ENCODE measurements at regions not wholly inside any gene's neighbourhood (a gene's known extent, or its start where the extent isn't known, plus 50 kb on each side); places are given as distances from the start of the nearest gene placed in this dataset.

- no peaks in the 10 kb centered on the region for H3K27me3 ChIP-seq (ENCODE audit: control insufficient read depth, insufficient read depth, low read length)
- ATAC-seq (ENCODE audit: low read depth in 2 of 2) (no peak), DNase-seq (no peak)
- Mint-ChIP-seq H3K27ac (no peak overlapping the region), H3K9me3 (peaks cover 0 to 12% (median 3%) of the 10 kb centered on the region in 7 donors), H3K27me3 (no peaks in the 10 kb centered on the region), H3K36me3 (no peaks in the 10 kb centered on the region), H3K4me1 (no peaks in the 10 kb centered on the region), H3K4me3 (no peak overlapping the region)
- H3K4me1 ChIP-seq (ENCODE audit: control insufficient read depth, insufficient read depth, low read length, poor library complexity, severe bottlenecking) = no peaks in the 10 kb centered on the region
- H3K4me3 ChIP-seq (ENCODE audit: low read depth, low read length) = no peak overlapping the region
- H3K9me3 ChIP-seq (ENCODE audit: control insufficient read depth in 2 of 2, low read length in 2 of 2) = peaks cover 0 to 3% of the 10 kb centered on the region in 2 experiments
- H3K27ac ChIP-seq (ENCODE audit: insufficient read depth, low read length, poor library complexity, severe bottlenecking) = no peak overlapping the region
- H3K36me3 ChIP-seq (ENCODE audit: control insufficient read depth, insufficient read depth, low read length) = no peaks in the 10 kb centered on the region
Measured at GRCh38 chr12:87520968-87521367, 508.2 kb downstream of the C12orf50 start.

GRCh38 chr12:87518481-87518880 is 510.7 kb downstream of the C12orf50 start:
- Histone ChIP-seq H3K4me1 (ENCODE audit: control insufficient read depth, insufficient read depth, low read length, poor library complexity, severe bottlenecking) (no peaks in the 10 kb centered on the region), H3K9me3 (ENCODE audit: control insufficient read depth in 2 of 2, low read length in 2 of 2) (no peaks in the 10 kb centered on the region), H3K4me3 (ENCODE audit: low read depth, low read length) (no peak overlapping the region), H3K27ac (ENCODE audit: insufficient read depth, low read length, poor library complexity, severe bottlenecking) (no peak overlapping the region), H3K36me3 (ENCODE audit: control insufficient read depth, insufficient read depth, low read length) (no peaks in the 10 kb centered on the region), H3K27me3 (ENCODE audit: control insufficient read depth, insufficient read depth, low read length) (no peaks in the 10 kb centered on the region)
- H3K27ac Mint-ChIP-seq = no peak overlapping the region
- ATAC-seq (ENCODE audit: low read depth in 2 of 2) (no peak), DNase-seq (no peak)
- no peaks in the 10 kb centered on the region for H3K27me3 Mint-ChIP-seq
- no peaks in the 10 kb centered on the region for H3K4me1 Mint-ChIP-seq
- H3K4me3 Mint-ChIP-seq = no peak overlapping the region
- no peaks in the 10 kb centered on the region for H3K36me3 Mint-ChIP-seq
- peaks cover 0 to 9% (median 1%) of the 10 kb centered on the region in 7 donors for H3K9me3 Mint-ChIP-seq

- H3K4me3 ChIP-seq (ENCODE audit: low read depth, low read length) = no peak overlapping the region
- no peaks in the 10 kb centered on the region for H3K4me1 ChIP-seq (ENCODE audit: control insufficient read depth, insufficient read depth, low read length, poor library complexity, severe bottlenecking)
- no peak overlapping the region for H3K27ac ChIP-seq (ENCODE audit: insufficient read depth, low read length, poor library complexity, severe bottlenecking)
- no peaks in the 10 kb centered on the region for H3K9me3 ChIP-seq (ENCODE audit: control insufficient read depth in 2 of 2, low read length in 2 of 2)
- no peak for DNase-seq
- no peak overlapping the region for H3K27ac Mint-ChIP-seq
- no peaks in the 10 kb centered on the region for H3K36me3 ChIP-seq (ENCODE audit: control insufficient read depth, insufficient read depth, low read length)
- H3K4me1 Mint-ChIP-seq = no peaks in the 10 kb centered on the region
- H3K36me3 Mint-ChIP-seq = no peaks in the 10 kb centered on the region
- peaks cover 0 to 9% (median 1%) of the 10 kb centered on the region in 7 donors for H3K9me3 Mint-ChIP-seq
- no peaks in the 10 kb centered on the region for H3K27me3 Mint-ChIP-seq
- no peak overlapping the region for H3K4me3 Mint-ChIP-seq
- no peaks in the 10 kb centered on the region for H3K27me3 ChIP-seq (ENCODE audit: control insufficient read depth, insufficient read depth, low read length)
- peak in 1 of 2 donors; percentile 24 for ATAC-seq (ENCODE audit: low read depth in 2 of 2)
Measured at GRCh38 chr12:87518036-87518435, 511.2 kb downstream of the C12orf50 start.

GRCh38 chr12:87513536-87514280 is 515.5 kb downstream of the C12orf50 start:
- no peaks in the 10 kb centered on the region for H3K36me3 ChIP-seq (ENCODE audit: control insufficient read depth, insufficient read depth, low read length)
- Mint-ChIP-seq H3K27me3 (no peaks in the 10 kb centered on the region), H3K4me3 (no peak overlapping the region), H3K9me3 (peaks cover 1 to 14% (median 4%) of the 10 kb centered on the region in 7 donors), H3K4me1 (no peaks in the 10 kb centered on the region), H3K36me3 (no peaks in the 10 kb centered on the region), H3K27ac (no peak overlapping the region)
- no peak overlapping the region for H3K27ac ChIP-seq (ENCODE audit: insufficient read depth, low read length, poor library complexity, severe bottlenecking)
- no peak overlapping the region for H3K4me3 ChIP-seq (ENCODE audit: low read depth, low read length)
- ATAC-seq (ENCODE audit: low read depth in 2 of 2) (no peak), DNase-seq (no peak)
- no peaks in the 10 kb centered on the region for H3K27me3 ChIP-seq (ENCODE audit: control insufficient read depth, insufficient read depth, low read length)
- H3K9me3 ChIP-seq (ENCODE audit: control insufficient read depth in 2 of 2, low read length in 2 of 2) = no peaks in the 10 kb centered on the region
- no peaks in the 10 kb centered on the region for H3K4me1 ChIP-seq (ENCODE audit: control insufficient read depth, insufficient read depth, low read length, poor library complexity, severe bottlenecking)

GRCh38 chr12:87511371-87511770 is 517.8 kb downstream of the C12orf50 start:
- H3K4me3 ChIP-seq (ENCODE audit: low read depth, low read length) = no peak overlapping the region
- no peaks in the 10 kb centered on the region for H3K27me3 ChIP-seq (ENCODE audit: control insufficient read depth, insufficient read depth, low read length)
- Mint-ChIP-seq H3K4me1 (no peaks in the 10 kb centered on the region), H3K36me3 (no peaks in the 10 kb centered on the region), H3K27ac (no peak overlapping the region), H3K4me3 (no peak overlapping the region), H3K27me3 (no peaks in the 10 kb centered on the region), H3K9me3 (peaks cover under 1 to 16% (median 4%) of the 10 kb centered on the region in 7 donors)
- no peaks in the 10 kb centered on the region for H3K9me3 ChIP-seq (ENCODE audit: control insufficient read depth in 2 of 2, low read length in 2 of 2)
- H3K27ac ChIP-seq (ENCODE audit: insufficient read depth, low read length, poor library complexity, severe bottlenecking) = no peak overlapping the region
- DNase-seq = no peak
- H3K4me1 ChIP-seq (ENCODE audit: control insufficient read depth, insufficient read depth, low read length, poor library complexity, severe bottlenecking) = no peaks in the 10 kb centered on the region
- no peaks in the 10 kb centered on the region for H3K36me3 ChIP-seq (ENCODE audit: control insufficient read depth, insufficient read depth, low read length)
- no peak for ATAC-seq (ENCODE audit: low read depth in 2 of 2)

GRCh38 chr12:87509237-87509820 is 519.9 kb downstream of the C12orf50 start:
- Histone ChIP-seq H3K4me1 (ENCODE audit: control insufficient read depth, insufficient read depth, low read length, poor library complexity, severe bottlenecking) (no peaks in the 10 kb centered on the region), H3K9me3 (ENCODE audit: control insufficient read depth in 2 of 2, low read length in 2 of 2) (no peaks in the 10 kb centered on the region), H3K27ac (ENCODE audit: insufficient read depth, low read length, poor library complexity, severe bottlenecking) (no peak overlapping the region), H3K27me3 (ENCODE audit: control insufficient read depth, insufficient read depth, low read length) (no peaks in the 10 kb centered on the region), H3K36me3 (ENCODE audit: control insufficient read depth, insufficient read depth, low read length) (no peaks in the 10 kb centered on the region), H3K4me3 (ENCODE audit: low read depth, low read length) (no peak overlapping the region)
- DNase-seq (no peak), ATAC-seq (ENCODE audit: low read depth in 2 of 2) (no peak)
- Mint-ChIP-seq H3K4me3 (no peak overlapping the region), H3K4me1 (no peaks in the 10 kb centered on the region), H3K9me3 (peaks cover 3 to 16% (median 7%) of the 10 kb centered on the region in 7 donors), H3K27ac (no peak overlapping the region), H3K36me3 (no peaks in the 10 kb centered on the region), H3K27me3 (no peaks in the 10 kb centered on the region)

GRCh38 chr12:87491598-87491997 is 537.6 kb downstream of the C12orf50 start:
- DNase-seq (no peak), ATAC-seq (ENCODE audit: low read depth in 2 of 2) (no peak)
- Mint-ChIP-seq H3K36me3 (no peaks in the 10 kb centered on the region), H3K27ac (no peak overlapping the region), H3K9me3 (peaks cover 0 to 14% (median 4%) of the 10 kb centered on the region in 7 donors), H3K27me3 (no peaks in the 10 kb centered on the region), H3K4me3 (no peak overlapping the region), H3K4me1 (no peaks in the 10 kb centered on the region)
- Histone ChIP-seq H3K27me3 (ENCODE audit: control insufficient read depth, insufficient read depth, low read length) (no peaks in the 10 kb centered on the region), H3K9me3 (ENCODE audit: control insufficient read depth in 2 of 2, low read length in 2 of 2) (no peaks in the 10 kb centered on the region), H3K4me3 (ENCODE audit: low read depth, low read length) (no peak overlapping the region), H3K27ac (ENCODE audit: insufficient read depth, low read length, poor library complexity, severe bottlenecking) (no peak overlapping the region), H3K36me3 (ENCODE audit: control insufficient read depth, insufficient read depth, low read length) (no peaks in the 10 kb centered on the region), H3K4me1 (ENCODE audit: control insufficient read depth, insufficient read depth, low read length, poor library complexity, severe bottlenecking) (no peaks in the 10 kb centered on the region)

GRCh38 chr12:87491089-87491488 is 538.1 kb downstream of the C12orf50 start:
- Histone ChIP-seq H3K27me3 (ENCODE audit: control insufficient read depth, insufficient read depth, low read length) (no peaks in the 10 kb centered on the region), H3K4me1 (ENCODE audit: control insufficient read depth, insufficient read depth, low read length, poor library complexity, severe bottlenecking) (no peaks in the 10 kb centered on the region), H3K36me3 (ENCODE audit: control insufficient read depth, insufficient read depth, low read length) (no peaks in the 10 kb centered on the region), H3K27ac (ENCODE audit: insufficient read depth, low read length, poor library complexity, severe bottlenecking) (no peak overlapping the region), H3K4me3 (ENCODE audit: low read depth, low read length) (no peak overlapping the region), H3K9me3 (ENCODE audit: control insufficient read depth in 2 of 2, low read length in 2 of 2) (no peaks in the 10 kb centered on the region)
- Mint-ChIP-seq H3K9me3 (peaks cover 0 to 14% (median 4%) of the 10 kb centered on the region in 7 donors), H3K4me1 (no peaks in the 10 kb centered on the region), H3K4me3 (no peak overlapping the region), H3K36me3 (no peaks in the 10 kb centered on the region), H3K27me3 (no peaks in the 10 kb centered on the region), H3K27ac (no peak overlapping the region)
- DNase-seq (no peak), ATAC-seq (ENCODE audit: low read depth in 2 of 2) (no peak)
